Ishikawa (cell line): ENCODE measurements at regions not wholly inside any gene's neighbourhood (a gene's known extent, or its start where the extent isn't known, plus 50 kb on each side); places are given as distances from the start of the nearest gene placed in this dataset.

ENCODE experiments used
- CEBPB ChIP-seq: IDR thresholded peaks from 2 replicates; pipeline ENCODE4 v1.6.1; 2012
- EGR1 ChIP-seq: IDR thresholded peaks from 2 replicates; pipeline ENCODE4 v1.6.1; 2012
- EP300 ChIP-seq: IDR thresholded peaks from 2 replicates; pipeline ENCODE4 v1.6.1; 2012; ENCODE audit warnings: borderline replicate concordance
- MAX ChIP-seq: IDR thresholded peaks from 2 replicates; pipeline ENCODE4 v1.6.1; 2012
- RAD21 ChIP-seq: IDR thresholded peaks from 2 replicates; pipeline ENCODE4 v1.6.1; 2012; ENCODE audit warnings: low read depth
- REST ChIP-seq: IDR thresholded peaks from 2 replicates; pipeline ENCODE4 v1.6.1; 2012; ENCODE audit warnings: low read depth, mild to moderate bottlenecking
- USF1 ChIP-seq: IDR thresholded peaks from 2 replicates; pipeline ENCODE4 v1.6.1; 2012
- YY1 ChIP-seq: IDR thresholded peaks from 2 replicates; pipeline ENCODE4 v1.6.1; 2012; ENCODE audit warnings: low read depth

- no peak for TF ChIP-seq REST
- no peak for TF ChIP-seq RAD21
- no peak for TF ChIP-seq YY1
- TF ChIP-seq MAX: no peak
- TF ChIP-seq EGR1: no peak
- no peak for TF ChIP-seq USF1
- TF ChIP-seq EP300: no peak
- TF ChIP-seq CEBPB: no peak
Measured at GRCh38 chr11:96607864-96608558, 218.2 kb downstream of the JRKL start.
